Endodermal cell (in vitro differentiated cells): ENCODE measurements at regions not wholly inside any gene's neighbourhood (a gene's known extent, or its start where the extent isn't known, plus 50 kb on each side); places are given as distances from the start of the nearest gene placed in this dataset.

Source experiments
- DNase-seq: peaks from one replicate; pipeline ENCODE4 v3.0.0-alpha.2; 2017
- H3K27ac ChIP-seq: 2 replicates; pipeline ENCODE4 v1.5.1; 2013; ENCODE audit warnings: mild to moderate bottlenecking, low read depth, low read length, moderate library complexity
- H3K27me3 ChIP-seq: 2 replicates; pipeline ENCODE4 v1.6.1; 2013; ENCODE audit warnings: mild to moderate bottlenecking, low read length, moderate library complexity; ENCODE audit not compliant: insufficient read depth, control insufficient read depth, poor library complexity, severe bottlenecking
- H3K36me3 ChIP-seq: 2 replicates; pipeline ENCODE4 v1.7.0; 2013; ENCODE audit warnings: mild to moderate bottlenecking, low read length, moderate library complexity; ENCODE audit not compliant: control insufficient read depth, insufficient read depth
- H3K4me1 ChIP-seq: one replicate; pipeline ENCODE4 v1.7.0; 2013; ENCODE audit warnings: low read length; ENCODE audit not compliant: control insufficient read depth, insufficient read depth
- H3K4me3 ChIP-seq: 2 replicates; pipeline ENCODE4 v1.5.1; 2013; ENCODE audit warnings: mild to moderate bottlenecking, low read length, moderate library complexity
- H3K9ac ChIP-seq: 2 replicates; pipeline ENCODE4 v1.6.1; 2013; ENCODE audit warnings: mild to moderate bottlenecking, low read length, moderate library complexity; ENCODE audit not compliant: poor library complexity, severe bottlenecking; ENCODE audit errors: extremely low read depth
- H3K9me3 ChIP-seq: 2 replicates; pipeline ENCODE4 v1.6.1; 2013; ENCODE audit warnings: mild to moderate bottlenecking, low read length, moderate library complexity; ENCODE audit not compliant: control insufficient read depth
- H3K27ac Mint-ChIP-seq: 2 replicates; pipeline ENCODE4 v1.8.0; 2020; ENCODE audit warnings: mixed read lengths
- H3K27me3 Mint-ChIP-seq: 2 replicates; pipeline ENCODE4 v1.8.0; 2021; ENCODE audit warnings: mild to moderate bottlenecking, mixed read lengths; ENCODE audit not compliant: insufficient read depth
- H3K36me3 Mint-ChIP-seq: 2 replicates; pipeline ENCODE4 v1.8.0; 2020; ENCODE audit warnings: low read depth, mixed read lengths
- H3K4me1 Mint-ChIP-seq: 2 replicates; pipeline ENCODE4 v1.8.0; 2020; ENCODE audit warnings: mixed read lengths
- H3K4me3 Mint-ChIP-seq: 2 replicates; pipeline ENCODE4 v1.8.0; 2020; ENCODE audit warnings: mild to moderate bottlenecking, moderate library complexity, mixed read lengths
- H3K9me3 Mint-ChIP-seq: 2 replicates; pipeline ENCODE4 v1.8.0; 2020; ENCODE audit warnings: mild to moderate bottlenecking, mixed read lengths
- CTCF ChIP-seq: fragments of 200-600 bp; sonication (generic); conservative IDR thresholded peaks from 2 replicates; pipeline ENCODE4 v1.5.0; 2021; ENCODE audit warnings: antibody characterized with exemption, mild to moderate bottlenecking
- WGBS, 2 experiments: methylation state at CpG; one replicate each; pipeline versions ENCODE4 v1.1.5 to v1.1.7; 2013; ENCODE audit warnings: missing lambda C conversion rate in 2 of 2, mixed read lengths in 1 of 2; ENCODE audit not compliant: insufficient coverage in 1 of 2, insufficient read length in 1 of 2; 5-methylcytosine and 5-hydroxymethylcytosine counted together

- H3K27ac ChIP-seq, result no peak overlapping the region
- no peaks in the 10 kb centered on the region for H3K9me3 Mint-ChIP-seq
- no peaks in the 10 kb centered on the region for H3K4me1 Mint-ChIP-seq
- no peaks in the 10 kb centered on the region for H3K27me3 ChIP-seq
- H3K4me3 ChIP-seq, result no peak overlapping the region
- no peak for TF ChIP-seq CTCF
- no peak overlapping the region for H3K9ac ChIP-seq
- H3K4me1 ChIP-seq, result no peaks in the 10 kb centered on the region
- H3K4me3 Mint-ChIP-seq, result no peak overlapping the region
- H3K27me3 Mint-ChIP-seq, result no peaks in the 10 kb centered on the region
- H3K27ac Mint-ChIP-seq, result no peak overlapping the region
- no peaks in the 10 kb centered on the region for H3K36me3 Mint-ChIP-seq
- H3K9me3 ChIP-seq, result no peaks in the 10 kb centered on the region
- H3K36me3 ChIP-seq, result no peaks in the 10 kb centered on the region
- no peak for DNase-seq
These were observed 1925.8 kb upstream of the PRR20A start for GRCh38 chr13:55214841-55215345.

GRCh38 chr13:55219538-55219937, 1921.2 kb upstream of the PRR20A start:
- WGBS, 2 experiments, result 83 to 100% methylated on average over 1 of the region's 1 CpG
- no peaks in the 10 kb centered on the region for H3K27me3 ChIP-seq

GRCh38 chr13:55229906-55230569, 1910.7 kb upstream of the PRR20A start:
- Mint-ChIP-seq H3K4me3 (no peak overlapping the region), H3K27me3 (no peaks in the 10 kb centered on the region), H3K27ac (no peak overlapping the region), H3K36me3 (no peaks in the 10 kb centered on the region), H3K9me3 (no peaks in the 10 kb centered on the region), H3K4me1 (peaks cover 9% of the 10 kb centered on the region)
- H3K27me3 ChIP-seq, result no peaks in the 10 kb centered on the region
- no peak overlapping the region for H3K27ac ChIP-seq
- no peak overlapping the region for H3K9ac ChIP-seq
- no peak overlapping the region for H3K4me3 ChIP-seq
- H3K9me3 ChIP-seq, result no peaks in the 10 kb centered on the region
- no peaks in the 10 kb centered on the region for H3K36me3 ChIP-seq
- 58% methylated on average over 4 of the region's 4 CpGs; no CpG with 5 or more reads in 1 of the 2 experiments for WGBS, 2 experiments
- DNase-seq, result no peak
- no peaks in the 10 kb centered on the region for H3K4me1 ChIP-seq
- TF ChIP-seq CTCF, result no peak

More at GRCh38 chr13:55219538-55219937, 1921.2 kb upstream of the PRR20A start:
- Mint-ChIP-seq H3K4me3 (no peak overlapping the region), H3K36me3 (no peaks in the 10 kb centered on the region), H3K27me3 (no peaks in the 10 kb centered on the region), H3K4me1 (no peaks in the 10 kb centered on the region), H3K27ac (no peak overlapping the region), H3K9me3 (no peaks in the 10 kb centered on the region)
- no peaks in the 10 kb centered on the region for H3K4me1 ChIP-seq
- no peaks in the 10 kb centered on the region for H3K9me3 ChIP-seq
- no peak overlapping the region for H3K27ac ChIP-seq
- H3K36me3 ChIP-seq, result no peaks in the 10 kb centered on the region
- H3K9ac ChIP-seq, result no peak overlapping the region
- no peak overlapping the region for H3K4me3 ChIP-seq
- DNase-seq, result peak; percentile 48
- TF ChIP-seq CTCF, result no peak
